PC-3 (cell line): ENCODE measurements at regions not wholly inside any gene's neighbourhood (a gene's known extent, or its start where the extent isn't known, plus 50 kb on each side); places are given as distances from the start of the nearest gene placed in this dataset.

Experiments used
- EZH2 ChIP-seq: fragments of 300-600 bp; sonication (generic); IDR thresholded peaks from one replicate; pipeline ENCODE4 v1.6.1; 2017; ENCODE audit warnings: antibody characterized with exemption, mild to moderate bottlenecking, low read length; ENCODE audit not compliant: unreplicated experiment
- TF ChIP-seq, protein P1 (sequence below): fragments of 300-600 bp; sonication (generic); conservative IDR thresholded peaks from 2 replicates; pipeline ENCODE4 v1.5.1; 2017; ENCODE audit warnings: antibody characterized with exemption, low read depth, mild to moderate bottlenecking, low read length

DNA sequence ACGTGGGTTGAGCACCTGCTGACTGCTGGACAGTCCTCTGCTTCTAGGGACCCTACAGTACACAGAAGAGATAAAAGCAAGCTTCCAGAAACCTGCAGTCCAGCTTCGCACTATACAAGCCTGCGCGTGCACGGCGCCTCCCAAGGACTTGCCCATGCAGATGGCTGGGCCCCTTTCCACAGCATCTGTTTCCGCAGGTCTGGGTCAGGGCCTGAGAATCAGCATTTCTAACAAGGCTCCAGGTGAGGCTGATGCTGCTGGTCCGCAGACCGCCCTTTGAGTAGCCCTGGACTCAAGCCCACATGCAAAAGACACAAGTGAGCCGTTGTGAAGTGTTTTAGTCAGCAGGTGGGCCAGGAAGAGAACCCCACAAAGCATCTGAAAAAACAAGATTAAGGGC lies 133.1 kb downstream of the HSD17B3 start:
- TF ChIP-seq, protein P1, sequence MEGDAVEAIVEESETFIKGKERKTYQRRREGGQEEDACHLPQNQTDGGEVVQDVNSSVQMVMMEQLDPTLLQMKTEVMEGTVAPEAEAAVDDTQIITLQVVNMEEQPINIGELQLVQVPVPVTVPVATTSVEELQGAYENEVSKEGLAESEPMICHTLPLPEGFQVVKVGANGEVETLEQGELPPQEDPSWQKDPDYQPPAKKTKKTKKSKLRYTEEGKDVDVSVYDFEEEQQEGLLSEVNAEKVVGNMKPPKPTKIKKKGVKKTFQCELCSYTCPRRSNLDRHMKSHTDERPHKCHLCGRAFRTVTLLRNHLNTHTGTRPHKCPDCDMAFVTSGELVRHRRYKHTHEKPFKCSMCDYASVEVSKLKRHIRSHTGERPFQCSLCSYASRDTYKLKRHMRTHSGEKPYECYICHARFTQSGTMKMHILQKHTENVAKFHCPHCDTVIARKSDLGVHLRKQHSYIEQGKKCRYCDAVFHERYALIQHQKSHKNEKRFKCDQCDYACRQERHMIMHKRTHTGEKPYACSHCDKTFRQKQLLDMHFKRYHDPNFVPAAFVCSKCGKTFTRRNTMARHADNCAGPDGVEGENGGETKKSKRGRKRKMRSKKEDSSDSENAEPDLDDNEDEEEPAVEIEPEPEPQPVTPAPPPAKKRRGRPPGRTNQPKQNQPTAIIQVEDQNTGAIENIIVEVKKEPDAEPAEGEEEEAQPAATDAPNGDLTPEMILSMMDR = no peak
- TF ChIP-seq EZH2 = no peak
